ENCODE measurements at regions not wholly inside any gene's neighbourhood (a gene's known extent, or its start where the extent isn't known, plus 50 kb on each side); places are given as distances from the start of the nearest gene placed in this dataset.

- Histone ChIP-seq H3K4me2 (no peak overlapping the region), H2AFZ (no peak overlapping the region), H3K9me3 (ENCODE audit: low read depth) (no peaks in the 10 kb centered on the region), H3K36me3 (replicated peaks; ENCODE audit: insufficient read depth, low read depth) (no peaks in the 10 kb centered on the region), H3K4me1 (ENCODE audit: insufficient read depth) (no peaks in the 10 kb centered on the region), H3K9me2 (replicated peaks; ENCODE audit: insufficient read depth) (no peaks in the 10 kb centered on the region), H3K79me2 (no peaks in the 10 kb centered on the region), H3K27me3 (no peaks in the 10 kb centered on the region), H3K27ac (no peak overlapping the region), H4K20me1 (ENCODE audit: insufficient read depth, poor library complexity, severe bottlenecking) (no peaks in the 10 kb centered on the region), H3K4me3 (no peak overlapping the region)
- 61% methylated on average over 2 of the region's 2 CpGs for WGBS (ENCODE audit: low lambda C conversion rate, missing lambda C conversion rate)
- DNase-seq (ENCODE audit: low spot score) = no peak
- TF ChIP-seq, protein P1, sequence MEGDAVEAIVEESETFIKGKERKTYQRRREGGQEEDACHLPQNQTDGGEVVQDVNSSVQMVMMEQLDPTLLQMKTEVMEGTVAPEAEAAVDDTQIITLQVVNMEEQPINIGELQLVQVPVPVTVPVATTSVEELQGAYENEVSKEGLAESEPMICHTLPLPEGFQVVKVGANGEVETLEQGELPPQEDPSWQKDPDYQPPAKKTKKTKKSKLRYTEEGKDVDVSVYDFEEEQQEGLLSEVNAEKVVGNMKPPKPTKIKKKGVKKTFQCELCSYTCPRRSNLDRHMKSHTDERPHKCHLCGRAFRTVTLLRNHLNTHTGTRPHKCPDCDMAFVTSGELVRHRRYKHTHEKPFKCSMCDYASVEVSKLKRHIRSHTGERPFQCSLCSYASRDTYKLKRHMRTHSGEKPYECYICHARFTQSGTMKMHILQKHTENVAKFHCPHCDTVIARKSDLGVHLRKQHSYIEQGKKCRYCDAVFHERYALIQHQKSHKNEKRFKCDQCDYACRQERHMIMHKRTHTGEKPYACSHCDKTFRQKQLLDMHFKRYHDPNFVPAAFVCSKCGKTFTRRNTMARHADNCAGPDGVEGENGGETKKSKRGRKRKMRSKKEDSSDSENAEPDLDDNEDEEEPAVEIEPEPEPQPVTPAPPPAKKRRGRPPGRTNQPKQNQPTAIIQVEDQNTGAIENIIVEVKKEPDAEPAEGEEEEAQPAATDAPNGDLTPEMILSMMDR (IDR thresholded peaks at IDR 0.05; ENCODE audit: poor library complexity) = no peak
- TF ChIP-seq EZH2phosphoT487 (IDR thresholded peaks at IDR 0.05; ENCODE audit: low read depth, severe bottlenecking, unreplicated experiment) = no peak
- TF ChIP-seq EZH2 (IDR thresholded peaks at IDR 0.05; ENCODE audit: borderline replicate concordance) = no peak
Measured at GRCh38 chr15:97840501-97840900, 120.0 kb upstream of the ARRDC4 start.

DNA sequence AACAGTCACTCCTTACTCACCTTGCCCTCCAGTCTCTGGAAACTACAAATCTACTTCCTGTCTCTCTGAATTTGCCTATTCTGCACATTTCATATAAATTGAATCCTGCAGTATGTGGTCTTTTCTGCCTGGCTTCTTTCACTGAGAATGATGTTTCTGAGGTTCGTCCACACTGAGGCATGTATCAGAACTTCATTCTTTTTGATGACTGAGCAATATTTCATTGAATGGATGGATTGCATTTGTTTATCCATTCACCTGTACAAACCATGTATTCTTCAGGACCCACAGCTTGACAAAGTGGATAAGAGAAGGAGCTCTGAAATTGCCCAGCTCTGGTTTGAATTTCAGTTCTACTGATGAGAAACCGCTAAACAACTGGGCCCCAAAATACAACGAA, 118.9 kb upstream of the ARRDC4 start:
- Histone ChIP-seq H2AFZ (no peak overlapping the region), H3K9me3 (ENCODE audit: low read depth) (no peaks in the 10 kb centered on the region), H3K27me3 (no peaks in the 10 kb centered on the region), H3K36me3 (replicated peaks; ENCODE audit: insufficient read depth, low read depth) (no peaks in the 10 kb centered on the region), H3K4me3 (no peak overlapping the region), H3K79me2 (no peaks in the 10 kb centered on the region), H3K9me2 (replicated peaks; ENCODE audit: insufficient read depth) (no peaks in the 10 kb centered on the region), H3K27ac (no peak overlapping the region), H4K20me1 (ENCODE audit: insufficient read depth, poor library complexity, severe bottlenecking) (no peaks in the 10 kb centered on the region), H3K4me2 (no peak overlapping the region), H3K4me1 (ENCODE audit: insufficient read depth) (no peaks in the 10 kb centered on the region)
- 83% methylated on average over 3 of the region's 3 CpGs for WGBS (ENCODE audit: low lambda C conversion rate, missing lambda C conversion rate)
- TF ChIP-seq EZH2 (IDR thresholded peaks at IDR 0.05; ENCODE audit: borderline replicate concordance) = no peak
- no peak for TF ChIP-seq EZH2phosphoT487 (IDR thresholded peaks at IDR 0.05; ENCODE audit: low read depth, severe bottlenecking, unreplicated experiment)
- DNase-seq (ENCODE audit: low spot score) = no peak

DNA sequence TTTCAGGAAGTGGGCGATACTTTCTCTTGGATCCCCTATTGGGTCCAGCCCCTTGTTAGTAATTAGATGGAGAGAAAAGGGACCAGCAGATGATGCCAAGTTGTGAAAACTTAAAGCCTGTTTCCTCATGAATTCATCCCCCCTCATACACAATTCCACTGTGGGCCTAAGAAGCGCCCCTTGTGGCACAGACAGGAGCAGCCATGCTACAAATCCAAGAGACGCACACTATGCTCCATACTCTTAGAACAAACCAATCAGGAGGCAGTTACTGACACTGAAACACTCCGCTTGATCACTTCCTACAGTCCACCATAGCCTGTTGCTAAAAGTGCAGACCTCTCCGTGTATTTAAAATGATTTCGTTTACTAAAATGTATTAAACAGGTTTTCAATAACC, 111.3 kb upstream of the ARRDC4 start:
- H3K9me2 ChIP-seq (replicated peaks; ENCODE audit: insufficient read depth) = no peaks in the 10 kb centered on the region
- DNase-seq (ENCODE audit: low spot score) = no peak
- H3K27me3 ChIP-seq = no peaks in the 10 kb centered on the region
- no peak for TF ChIP-seq EZH2 (IDR thresholded peaks at IDR 0.05; ENCODE audit: borderline replicate concordance)
- TF ChIP-seq, protein P1 (IDR thresholded peaks at IDR 0.05; ENCODE audit: poor library complexity) = no peak
- TF ChIP-seq EZH2phosphoT487 (IDR thresholded peaks at IDR 0.05; ENCODE audit: low read depth, severe bottlenecking, unreplicated experiment) = no peak
- H3K4me1 ChIP-seq (ENCODE audit: insufficient read depth) = no peaks in the 10 kb centered on the region
- 68% methylated on average over 6 of the region's 6 CpGs for WGBS (ENCODE audit: low lambda C conversion rate, missing lambda C conversion rate)
- H3K36me3 ChIP-seq (replicated peaks; ENCODE audit: insufficient read depth, low read depth) = no peaks in the 10 kb centered on the region
- H3K4me2 ChIP-seq = no peak overlapping the region
- H2AFZ ChIP-seq = no peak overlapping the region
- H4K20me1 ChIP-seq (ENCODE audit: insufficient read depth, poor library complexity, severe bottlenecking) = no peaks in the 10 kb centered on the region
- H3K79me2 ChIP-seq = no peaks in the 10 kb centered on the region
- no peak overlapping the region for H3K27ac ChIP-seq
- no peaks in the 10 kb centered on the region for H3K9me3 ChIP-seq (ENCODE audit: low read depth)
- no peak overlapping the region for H3K4me3 ChIP-seq

GRCh38 chr15:97858296-97858695, 102.2 kb upstream of the ARRDC4 start:
- Histone ChIP-seq H3K9me3 (ENCODE audit: low read depth) (no peaks in the 10 kb centered on the region), H3K4me3 (no peak overlapping the region), H3K36me3 (replicated peaks; ENCODE audit: insufficient read depth, low read depth) (no peaks in the 10 kb centered on the region), H3K27ac (no peak overlapping the region), H3K4me2 (no peak overlapping the region), H4K20me1 (ENCODE audit: insufficient read depth, poor library complexity, severe bottlenecking) (no peaks in the 10 kb centered on the region), H2AFZ (no peak overlapping the region), H3K9me2 (replicated peaks; ENCODE audit: insufficient read depth) (no peaks in the 10 kb centered on the region), H3K27me3 (no peaks in the 10 kb centered on the region), H3K4me1 (ENCODE audit: insufficient read depth) (no peaks in the 10 kb centered on the region), H3K79me2 (no peaks in the 10 kb centered on the region)
- 70% methylated on average over 2 of the region's 2 CpGs for WGBS (ENCODE audit: low lambda C conversion rate, missing lambda C conversion rate)
- DNase-seq (ENCODE audit: low spot score) = no peak
- TF ChIP-seq EZH2 (IDR thresholded peaks at IDR 0.05; ENCODE audit: borderline replicate concordance) = no peak
- no peak for TF ChIP-seq EZH2phosphoT487 (IDR thresholded peaks at IDR 0.05; ENCODE audit: low read depth, severe bottlenecking, unreplicated experiment)
- TF ChIP-seq, protein P1 (IDR thresholded peaks at IDR 0.05; ENCODE audit: poor library complexity) = no peak
